ENCODE measurements at regions not wholly inside any gene's neighbourhood (a gene's known extent, or its start where the extent isn't known, plus 50 kb on each side); places are given as distances from the start of the nearest gene placed in this dataset.

GRCh38 chr15:87454860-87455259 lies 801.7 kb downstream of the NTRK3 start:
- no peak overlapping the region for H2AK5ac ChIP-seq (ENCODE audit: low read depth, low read length)
- intact Hi-C loops (cut with micrococcal nuclease) (no loop called here), dilution Hi-C loops (cut with HindIII; ENCODE audit: low sequenced_read_pairs, unreplicated experiment) (no loop called here)

More at GRCh38 chr15:87454860-87455259, 801.7 kb downstream of the NTRK3 start:
- H3K23ac ChIP-seq (ENCODE audit: low read depth, low read length): no peak overlapping the region
- no peaks in the 10 kb centered on the region for H3K79me1 ChIP-seq (ENCODE audit: low read depth in 1 of 2, low read length in 2 of 2)
- H3K36me3 ChIP-seq (ENCODE audit: control insufficient read depth, insufficient read depth, low read length): no peaks in the 10 kb centered on the region
- H3K4me2 ChIP-seq (ENCODE audit: low read depth, low read length): no peak overlapping the region
- no peaks in the 10 kb centered on the region for H3K27me3 ChIP-seq (ENCODE audit: control insufficient read depth, insufficient read depth, low read length)
- no peak overlapping the region for H4K5ac ChIP-seq (ENCODE audit: low read depth, low read length)
- no peak overlapping the region for H2AFZ ChIP-seq (replicated peaks; ENCODE audit: low read length, poor library complexity)
- DNase-seq (no peak), ATAC-seq (ENCODE audit: low read depth) (no peak)
- H2BK15ac ChIP-seq (ENCODE audit: low read depth, low read length): no peak overlapping the region
- no peak overlapping the region for H4K91ac ChIP-seq (ENCODE audit: insufficient read depth, low read depth, low read length)
- CTCF ChIA-PET: no interaction called here
- no peak overlapping the region for H3K56ac ChIP-seq (ENCODE audit: extremely low read depth, insufficient read depth, low read length)
- H3K4me1 ChIP-seq (ENCODE audit: control insufficient read depth, insufficient read depth, low read length): no peaks in the 10 kb centered on the region
- no peak overlapping the region for H3K4ac ChIP-seq (ENCODE audit: low read depth, low read length)
- no peak overlapping the region for H3K4me3 ChIP-seq (ENCODE audit: insufficient read depth, low read depth, low read length)
- no peak overlapping the region for H3K9ac ChIP-seq (ENCODE audit: low read depth, low read length)
- in situ Hi-C loops (cut with MboI; ENCODE audit: low sequenced_read_pairs): no loop called here
- H3K27ac ChIP-seq (ENCODE audit: insufficient read depth, low read length): no peak overlapping the region
- no TSS peak for BruUV-seq (replicated peaks)
- H3K14ac ChIP-seq (replicated peaks; ENCODE audit: low read depth, low read length): no peak overlapping the region
- H4K20me1 ChIP-seq (ENCODE audit: insufficient read depth, low read length): no peaks in the 10 kb centered on the region
- H4K8ac ChIP-seq (ENCODE audit: low read depth in 2 of 2, low read length in 2 of 2): no peak overlapping the region
- no peak overlapping the region for H2BK5ac ChIP-seq (ENCODE audit: low read depth, low read length, poor library complexity, severe bottlenecking)
- no CpG with 5 or more reads among the region's 1 CpG for WGBS, 2 experiments (ENCODE audit: extremely low coverage in 2 of 2, insufficient read length in 1 of 2)
- H2BK20ac ChIP-seq (ENCODE audit: low read depth, low read length): no peak overlapping the region
- H2AK9ac ChIP-seq (replicated peaks; ENCODE audit: low read depth, low read length, poor library complexity): no peak overlapping the region
- POLR2A ChIA-PET (ENCODE audit: unreplicated experiment): no interaction called here
- no peaks in the 10 kb centered on the region for H3K9me1 ChIP-seq (ENCODE audit: insufficient read depth, low read length)
- H3K18ac ChIP-seq (ENCODE audit: low read depth, low read length): no peak overlapping the region
- TF ChIP-seq CHD1 (IDR thresholded peaks at IDR 0.05; ENCODE audit: low read depth, low read length) (no peak), MAFK (IDR thresholded peaks at IDR 0.05; ENCODE audit: low read depth, low read length) (no peak), CEBPB (IDR thresholded peaks at IDR 0.05; ENCODE audit: low read depth, low read length) (no peak), RFX5 (IDR thresholded peaks at IDR 0.05; ENCODE audit: low read depth, low read length) (no peak), RCOR1 (IDR thresholded peaks at IDR 0.05; ENCODE audit: insufficient replicate concordance, low read length) (no peak), SMC3 (IDR thresholded peaks at IDR 0.05; ENCODE audit: low read depth, low read length) (no peak), BHLHE40 (IDR thresholded peaks at IDR 0.05; ENCODE audit: low read depth, low read length) (no peak)
- TF ChIP-seq, protein P1, sequence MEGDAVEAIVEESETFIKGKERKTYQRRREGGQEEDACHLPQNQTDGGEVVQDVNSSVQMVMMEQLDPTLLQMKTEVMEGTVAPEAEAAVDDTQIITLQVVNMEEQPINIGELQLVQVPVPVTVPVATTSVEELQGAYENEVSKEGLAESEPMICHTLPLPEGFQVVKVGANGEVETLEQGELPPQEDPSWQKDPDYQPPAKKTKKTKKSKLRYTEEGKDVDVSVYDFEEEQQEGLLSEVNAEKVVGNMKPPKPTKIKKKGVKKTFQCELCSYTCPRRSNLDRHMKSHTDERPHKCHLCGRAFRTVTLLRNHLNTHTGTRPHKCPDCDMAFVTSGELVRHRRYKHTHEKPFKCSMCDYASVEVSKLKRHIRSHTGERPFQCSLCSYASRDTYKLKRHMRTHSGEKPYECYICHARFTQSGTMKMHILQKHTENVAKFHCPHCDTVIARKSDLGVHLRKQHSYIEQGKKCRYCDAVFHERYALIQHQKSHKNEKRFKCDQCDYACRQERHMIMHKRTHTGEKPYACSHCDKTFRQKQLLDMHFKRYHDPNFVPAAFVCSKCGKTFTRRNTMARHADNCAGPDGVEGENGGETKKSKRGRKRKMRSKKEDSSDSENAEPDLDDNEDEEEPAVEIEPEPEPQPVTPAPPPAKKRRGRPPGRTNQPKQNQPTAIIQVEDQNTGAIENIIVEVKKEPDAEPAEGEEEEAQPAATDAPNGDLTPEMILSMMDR (conservative IDR thresholded peaks at IDR 0.05; ENCODE audit: low read depth, low read length): no peak
- H2BK120ac ChIP-seq (ENCODE audit: low read depth, low read length): no peak overlapping the region
- H3K9me3 ChIP-seq (ENCODE audit: control insufficient read depth, insufficient read depth, low read length): peaks cover 6% of the 10 kb centered on the region; the same call in 1 of the 2 replicates
